H9 (cell line): ENCODE measurements at regions not wholly inside any gene's neighbourhood (a gene's known extent, or its start where the extent isn't known, plus 50 kb on each side); places are given as distances from the start of the nearest gene placed in this dataset.

Experiments
- DNase-seq: peaks from one replicate; pipeline ENCODE4 v3.0.0-alpha.2; 2017
- H2AFZ ChIP-seq: one replicate; pipeline ENCODE4 v1.6.1; 2013; ENCODE audit warnings: mild to moderate bottlenecking, low read length, control low read depth, moderate library complexity
- H2AK5ac ChIP-seq: 2 replicates; pipeline ENCODE4 v1.6.1; 2013; ENCODE audit warnings: low read length, control low read depth, mixed read lengths; ENCODE audit not compliant: insufficient read length
- H2BK120ac ChIP-seq: one replicate; pipeline ENCODE4 v1.6.1; 2013; ENCODE audit warnings: low read depth, mild to moderate bottlenecking, low read length, control low read depth, inconsistent platforms; ENCODE audit not compliant: poor library complexity, severe bottlenecking
- H2BK12ac ChIP-seq: 2 replicates; pipeline ENCODE4 v1.6.1; 2013; ENCODE audit warnings: low read length, control low read depth, mixed read lengths, low read depth; ENCODE audit not compliant: insufficient read length
- H2BK15ac ChIP-seq: 2 replicates; pipeline ENCODE4 v1.6.1; 2013; ENCODE audit warnings: low read depth, low read length, control low read depth
- H2BK20ac ChIP-seq: one replicate; pipeline ENCODE4 v1.6.1; 2013; ENCODE audit warnings: low read depth, mild to moderate bottlenecking, low read length, control low read depth, inconsistent platforms; ENCODE audit not compliant: poor library complexity, severe bottlenecking
- H2BK5ac ChIP-seq: 2 replicates; pipeline ENCODE4 v1.6.1; 2013; ENCODE audit warnings: low read length, control low read depth, mixed read lengths; ENCODE audit not compliant: insufficient read length
- H3K14ac ChIP-seq: 2 replicates; pipeline ENCODE4 v1.6.1; 2013; ENCODE audit warnings: low read length, control low read depth; ENCODE audit not compliant: insufficient read depth
- H3K18ac ChIP-seq: 2 replicates; pipeline ENCODE4 v1.6.1; 2013; ENCODE audit warnings: low read depth, mild to moderate bottlenecking, mixed read lengths, low read length, control low read depth; ENCODE audit not compliant: insufficient read length
- H3K23ac ChIP-seq: 2 replicates; pipeline ENCODE4 v1.6.1; 2013; ENCODE audit warnings: low read length, control low read depth, mixed read lengths, low read depth; ENCODE audit not compliant: insufficient read length
- H3K23me2 ChIP-seq: 2 replicates; pipeline ENCODE4 v1.6.1; 2013; ENCODE audit warnings: low read depth, mild to moderate bottlenecking, mixed read lengths, low read length, control low read depth; ENCODE audit not compliant: insufficient read length, poor library complexity, severe bottlenecking
- H3K27ac ChIP-seq: 2 replicates; pipeline ENCODE4 v1.5.1; 2013; ENCODE audit warnings: low read length, control low read depth, mixed read lengths, low read depth; ENCODE audit not compliant: insufficient read length
- H3K27me3 ChIP-seq: 2 replicates; pipeline ENCODE4 v1.6.1; 2013; ENCODE audit warnings: low read length, control low read depth, inconsistent platforms; ENCODE audit not compliant: insufficient read depth
- H3K4ac ChIP-seq: 2 replicates; pipeline ENCODE4 v1.6.1; 2013; ENCODE audit warnings: low read depth, mild to moderate bottlenecking, control low read depth, inconsistent platforms, low read length, moderate library complexity
- H3K4me1 ChIP-seq: 2 replicates; pipeline ENCODE4 v1.6.1; 2013; ENCODE audit warnings: low read length, control low read depth, inconsistent platforms; ENCODE audit not compliant: insufficient read depth
- H3K4me2 ChIP-seq: 2 replicates; pipeline ENCODE4 v1.6.1; 2013; ENCODE audit warnings: low read length, control low read depth, mixed read lengths; ENCODE audit not compliant: insufficient read length, insufficient read depth
- H3K56ac ChIP-seq: 2 replicates; pipeline ENCODE4 v1.6.1; 2013; ENCODE audit warnings: low read depth, mild to moderate bottlenecking, mixed read lengths, low read length, control low read depth; ENCODE audit not compliant: insufficient read length
- H3K79me1 ChIP-seq: 2 replicates; pipeline ENCODE4 v1.6.1; 2013; ENCODE audit warnings: low read depth, mild to moderate bottlenecking, moderate library complexity, low read length, control low read depth, inconsistent platforms; ENCODE audit not compliant: insufficient read depth, poor library complexity, severe bottlenecking
- H3K79me2 ChIP-seq: 2 replicates; pipeline ENCODE4 v1.6.1; 2013; ENCODE audit warnings: low read length, control low read depth, inconsistent platforms; ENCODE audit not compliant: insufficient read depth
- H3K9ac ChIP-seq: 2 replicates; pipeline ENCODE4 v1.6.1; 2013; ENCODE audit warnings: low read length, control low read depth, mixed read lengths; ENCODE audit not compliant: insufficient read length; ENCODE audit errors: extremely low read depth
- H3K9me3 ChIP-seq: one replicate; pipeline ENCODE4 v1.6.1; 2013; ENCODE audit warnings: low read depth, low read length, inconsistent platforms; ENCODE audit not compliant: control insufficient read depth
- H3T11ph ChIP-seq: one replicate; pipeline ENCODE4 v1.6.1; 2013; ENCODE audit warnings: mild to moderate bottlenecking, low read length, control low read depth, inconsistent platforms
- H4K20me1 ChIP-seq: one replicate; pipeline ENCODE4 v1.6.1; 2013; ENCODE audit not compliant: control insufficient read depth, insufficient read length, insufficient read depth
- H4K5ac ChIP-seq: 2 replicates; pipeline ENCODE4 v1.6.1; 2013; ENCODE audit warnings: low read depth, mild to moderate bottlenecking, mixed read lengths, low read length, control low read depth; ENCODE audit not compliant: insufficient read length
- H4K8ac ChIP-seq: replicated peaks from 2 replicates; pipeline ENCODE4 v1.6.1; 2013; ENCODE audit warnings: low read length, control low read depth, mixed read lengths, low read depth; ENCODE audit not compliant: insufficient read length
- H4K91ac ChIP-seq: 2 replicates; pipeline ENCODE4 v1.6.1; 2013; ENCODE audit warnings: low read depth, mild to moderate bottlenecking, moderate library complexity, mixed read lengths, low read length, control low read depth; ENCODE audit not compliant: insufficient read length
- H3K27ac Mint-ChIP-seq, 3 experiments: 2 replicates in 2 of 3; 3 replicates in 1 of 3; pipeline ENCODE4 v1.8.0; 2020 to 2021; ENCODE audit warnings: mixed read lengths in 3 of 3, mild to moderate bottlenecking in 1 of 3, moderate library complexity in 1 of 3
- H3K27me3 Mint-ChIP-seq: 2 replicates; pipeline ENCODE4 v1.8.0; 2021; ENCODE audit warnings: low read depth, mild to moderate bottlenecking, moderate library complexity, mixed read lengths
- H3K36me3 Mint-ChIP-seq, 3 experiments: 2 replicates in 2 of 3; 3 replicates in 1 of 3; pipeline ENCODE4 v1.8.0; 2020 to 2021; ENCODE audit warnings: low read depth in 3 of 3, mixed read lengths in 3 of 3; ENCODE audit not compliant: insufficient read depth in 1 of 3
- H3K4me1 Mint-ChIP-seq, 2 experiments: 2 replicates each; pipeline ENCODE4 v1.8.0; 2020; ENCODE audit warnings: mixed read lengths in 2 of 2
- H3K4me3 Mint-ChIP-seq, 2 experiments: 2 replicates in 1 of 2; 3 replicates in 1 of 2; pipeline ENCODE4 v1.8.0; 2020 to 2021; ENCODE audit warnings: mild to moderate bottlenecking in 2 of 2, mixed read lengths in 2 of 2, moderate library complexity in 1 of 2
- H3K9me3 Mint-ChIP-seq, 2 experiments: 2 replicates in 1 of 2; 3 replicates in 1 of 2; pipeline ENCODE4 v1.8.0; 2020; ENCODE audit warnings: mild to moderate bottlenecking in 2 of 2, mixed read lengths in 2 of 2, moderate library complexity in 1 of 2
- WGBS: extraction: QIAGEN DNeasy Blood & Tissue Kit; methylation state at CpG from one replicate; pipeline ENCODE4 v1.1.7; 2013; ENCODE audit warnings: missing lambda C conversion rate, low lambda C conversion rate, mixed read lengths; ENCODE audit not compliant: insufficient read length; ENCODE audit errors: extremely low coverage; 5-methylcytosine and 5-hydroxymethylcytosine counted together
- TF ChIP-seq, protein P1 (sequence below): fragments of 200-600 bp; sonication (generic); conservative IDR thresholded peaks from 3 replicates; pipeline ENCODE4 v1.8.0; 2021; ENCODE audit warnings: antibody characterized with exemption, mild to moderate bottlenecking

DNA sequence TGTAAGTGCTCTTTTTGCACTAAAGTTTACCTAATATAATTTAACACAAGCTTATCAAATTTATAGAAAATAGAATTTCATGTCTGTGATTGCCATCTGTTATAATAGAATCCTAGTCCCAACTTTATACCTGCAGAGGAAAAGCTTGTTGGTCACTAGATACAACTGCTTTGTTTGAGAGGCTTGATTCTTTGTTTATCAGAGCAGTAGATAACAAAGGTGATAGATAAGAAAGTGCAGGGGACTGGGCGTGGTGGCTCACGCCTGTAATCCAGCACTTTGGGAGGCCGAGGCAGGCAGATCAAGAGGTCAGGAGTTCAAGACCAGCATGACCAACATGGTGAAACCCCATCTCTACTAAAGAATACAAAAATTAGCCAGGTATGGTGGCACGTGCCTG lies 528.0 kb downstream of the STK39 start:
- no peaks in the 10 kb centered on the region for H3K9me3 Mint-ChIP-seq

More for the DNA sequence above, 528.0 kb downstream of the STK39 start:
- Histone ChIP-seq H4K20me1 (no peaks in the 10 kb centered on the region), H3K18ac (no peak overlapping the region), H2BK15ac (no peak overlapping the region), H3K9me3 (no peaks in the 10 kb centered on the region), H2AFZ (no peak overlapping the region), H3K23ac (no peak overlapping the region), H3K4me2 (no peak overlapping the region), H4K5ac (no peak overlapping the region), H3K27ac (no peak overlapping the region), H3K56ac (no peak overlapping the region), H3K79me2 (peaks cover 2% of the 10 kb centered on the region; the same call in 1 of the 2 replicates), H4K91ac (no peak overlapping the region), H4K8ac (no peak overlapping the region), H3T11ph (no peak overlapping the region), H2AK5ac (no peak overlapping the region), H2BK20ac (no peak overlapping the region), H2BK5ac (no peak overlapping the region), H3K4ac (no peak overlapping the region), H2BK120ac (no peak overlapping the region), H3K14ac (no peak overlapping the region), H2BK12ac (no peak overlapping the region), H3K23me2 (no peaks in the 10 kb centered on the region), H3K9ac (no peak overlapping the region), H3K79me1 (no peaks in the 10 kb centered on the region), H3K4me1 (peaks cover 4% of the 10 kb centered on the region), H3K27me3 (no peaks in the 10 kb centered on the region)
- no peak overlapping the region for H3K4me3 Mint-ChIP-seq
- TF ChIP-seq, protein P1, sequence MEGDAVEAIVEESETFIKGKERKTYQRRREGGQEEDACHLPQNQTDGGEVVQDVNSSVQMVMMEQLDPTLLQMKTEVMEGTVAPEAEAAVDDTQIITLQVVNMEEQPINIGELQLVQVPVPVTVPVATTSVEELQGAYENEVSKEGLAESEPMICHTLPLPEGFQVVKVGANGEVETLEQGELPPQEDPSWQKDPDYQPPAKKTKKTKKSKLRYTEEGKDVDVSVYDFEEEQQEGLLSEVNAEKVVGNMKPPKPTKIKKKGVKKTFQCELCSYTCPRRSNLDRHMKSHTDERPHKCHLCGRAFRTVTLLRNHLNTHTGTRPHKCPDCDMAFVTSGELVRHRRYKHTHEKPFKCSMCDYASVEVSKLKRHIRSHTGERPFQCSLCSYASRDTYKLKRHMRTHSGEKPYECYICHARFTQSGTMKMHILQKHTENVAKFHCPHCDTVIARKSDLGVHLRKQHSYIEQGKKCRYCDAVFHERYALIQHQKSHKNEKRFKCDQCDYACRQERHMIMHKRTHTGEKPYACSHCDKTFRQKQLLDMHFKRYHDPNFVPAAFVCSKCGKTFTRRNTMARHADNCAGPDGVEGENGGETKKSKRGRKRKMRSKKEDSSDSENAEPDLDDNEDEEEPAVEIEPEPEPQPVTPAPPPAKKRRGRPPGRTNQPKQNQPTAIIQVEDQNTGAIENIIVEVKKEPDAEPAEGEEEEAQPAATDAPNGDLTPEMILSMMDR = no peak
- H3K36me3 Mint-ChIP-seq = peaks cover 2 to 10% (median 3%) of the 10 kb centered on the region in 3 experiments
- H3K4me1 Mint-ChIP-seq = peaks cover 18 to 25% of the 10 kb centered on the region in 2 experiments
- no peaks in the 10 kb centered on the region for H3K27me3 Mint-ChIP-seq
- no peak for DNase-seq
- H3K27ac Mint-ChIP-seq = no peak overlapping the region; a peak in 1 of 7 replicates
- no CpG with 5 or more reads among the region's 4 CpGs for WGBS
